GM23248 (cell line): ENCODE measurements at regions not wholly inside any gene's neighbourhood (a gene's known extent, or its start where the extent isn't known, plus 50 kb on each side); places are given as distances from the start of the nearest gene placed in this dataset.

Experiments used
- EZH2 ChIP-seq: fragments of 200-600 bp; sonication (generic); IDR thresholded peaks from 2 replicates; pipeline ENCODE4 v1.6.1; 2018; ENCODE audit warnings: antibody characterized with exemption, mild to moderate bottlenecking; ENCODE audit not compliant: insufficient read depth, poor library complexity, severe bottlenecking
- EZH2phosphoT487 ChIP-seq: fragments of 200-600 bp; sonication (generic); IDR thresholded peaks from 2 replicates; pipeline ENCODE4 v1.6.1; 2018; ENCODE audit warnings: antibody characterized with exemption, moderate library complexity, mild to moderate bottlenecking, low read depth; ENCODE audit not compliant: insufficient read depth

- TF ChIP-seq EZH2phosphoT487 = no peak
- no peak for TF ChIP-seq EZH2
These were observed 207.5 kb downstream of the PDCD6IP start for GRCh38 chr3:34005886-34006285.
